OCI-LY7 (cell line): ENCODE measurements at regions not wholly inside any gene's neighbourhood (a gene's known extent, or its start where the extent isn't known, plus 50 kb on each side); places are given as distances from the start of the nearest gene placed in this dataset.

ENCODE experiments used
- BruUV-seq: library from RNA; stranded (reverse); fragments of 400-500 nt; replicated peaks from 2 replicates; lab custom pipeline; 2021; lab: Mats Ljungman, UMichigan
- CTCF ChIA-PET: fragments of 300-600 bp; sonication (Branson Sonifier 250); formaldehyde crosslinking; loops from one replicate; lab custom pipeline; 2022; ENCODE audit warnings: antibody characterized with exemption; ENCODE audit not compliant: unreplicated experiment; lab: Charles Lee
- POLR2A ChIA-PET: fragments of 300-600 bp; sonication (Branson Sonifier 250); formaldehyde crosslinking; loops from one replicate; lab custom pipeline; 2022; ENCODE audit warnings: antibody characterized with exemption; lab: Charles Lee
- DNase-seq: peaks from one replicate; pipeline ENCODE4 v3.0.0-alpha.2; 2015; ENCODE audit warnings: low spot score
- H2AFZ ChIP-seq: fragments of 200-600 bp; sonication (generic), shearing (Covaris generic); 2 replicates; pipeline ENCODE4 v1.6.1; 2014; ENCODE audit warnings: mild to moderate bottlenecking, antibody characterized with exemption, low read length, moderate library complexity
- H3K27ac ChIP-seq: fragments of 200-600 bp; sonication (generic); 2 replicates; pipeline ENCODE4 v1.5.1; 2014; ENCODE audit warnings: mixed run types, low read depth, mild to moderate bottlenecking, moderate library complexity, low read length, inconsistent platforms; ENCODE audit not compliant: poor library complexity, severe bottlenecking
- H3K36me3 ChIP-seq: fragments of 200-600 bp; sonication (generic); 2 replicates; pipeline ENCODE4 v1.6.1; 2014; ENCODE audit warnings: mild to moderate bottlenecking, antibody characterized with exemption, low read length, moderate library complexity, mixed read lengths; ENCODE audit not compliant: insufficient read depth
- H3K4me1 ChIP-seq: fragments of 200-600 bp; sonication (generic); 2 replicates; pipeline ENCODE4 v1.5.1; 2014; ENCODE audit warnings: mild to moderate bottlenecking, low read length; ENCODE audit not compliant: insufficient read depth, poor library complexity, severe bottlenecking
- H3K4me2 ChIP-seq: fragments of 200-600 bp; sonication (generic); 2 replicates; pipeline ENCODE4 v1.6.1; 2014; ENCODE audit warnings: mild to moderate bottlenecking, low read length
- H3K4me3 ChIP-seq: fragments of 200-600 bp; sonication (generic); 2 replicates; pipeline ENCODE4 v1.5.1; 2014; ENCODE audit warnings: mild to moderate bottlenecking, low read depth, low read length; ENCODE audit not compliant: poor library complexity, severe bottlenecking
- H3K79me2 ChIP-seq: fragments of 200-600 bp; sonication (generic); 2 replicates; pipeline ENCODE4 v1.6.1; 2016; ENCODE audit warnings: low read depth, mild to moderate bottlenecking, low read length, moderate library complexity, mixed read lengths; ENCODE audit not compliant: insufficient read depth
- H3K9me2 ChIP-seq: fragments of 200-600 bp; sonication (generic); 2 replicates; pipeline ENCODE4 v1.6.1; 2016; ENCODE audit warnings: mild to moderate bottlenecking, low read length, mixed read lengths; ENCODE audit not compliant: insufficient read depth
- H3K9me3 ChIP-seq: fragments of 200-600 bp; sonication (generic); 2 replicates; pipeline ENCODE4 v1.6.1; 2014; ENCODE audit warnings: mild to moderate bottlenecking, mixed run types, low read length, mixed read lengths
- H4K20me1 ChIP-seq: fragments of 200-600 bp; sonication (generic); 2 replicates; pipeline ENCODE4 v1.6.1; 2014; ENCODE audit warnings: mild to moderate bottlenecking, antibody characterized with exemption, low read length, moderate library complexity, mixed read lengths; ENCODE audit not compliant: insufficient read depth
- EZH2phosphoT487 ChIP-seq: fragments of 200-600 bp; sonication (generic); IDR thresholded peaks from 2 replicates; pipeline ENCODE4 v1.6.1; 2018; ENCODE audit warnings: low read depth, borderline replicate concordance, mild to moderate bottlenecking, mixed run types, antibody characterized with exemption, low read length, moderate library complexity, mixed read lengths
- intact Hi-C: fragments of 100-400 bp; cut with micrococcal nuclease; formaldehyde crosslinking; loops from one replicate; pipeline ENCODE4 v1.10.0; 2022; ENCODE audit not compliant: unreplicated experiment
- TF ChIP-seq, protein P1 (sequence below): fragments of 200-600 bp; sonication (generic); conservative IDR thresholded peaks from 2 replicates; pipeline ENCODE4 v1.5.1; 2014; ENCODE audit warnings: mild to moderate bottlenecking, antibody characterized with exemption, low read length, moderate library complexity, mixed read lengths

DNA sequence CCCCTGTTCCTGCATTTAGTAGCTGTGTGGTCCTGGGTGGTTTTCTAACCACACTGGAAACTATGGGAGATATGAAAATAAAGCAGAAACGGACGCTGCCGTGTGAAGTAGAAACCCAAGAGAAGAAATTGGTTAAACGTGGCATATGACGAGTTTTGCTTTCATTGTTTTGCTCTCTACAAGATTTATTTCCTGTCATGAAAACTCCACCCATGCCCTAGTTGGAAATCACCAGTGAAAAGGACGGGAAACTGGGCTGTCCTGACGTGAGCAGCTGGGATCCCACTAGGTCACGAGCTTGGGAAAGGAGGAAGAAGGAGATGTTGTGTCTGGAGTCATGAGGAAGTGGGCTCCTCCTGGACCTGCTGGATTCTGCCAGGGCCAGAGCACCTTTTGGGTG, 120.8 kb upstream of the GADD45A start:
- BruUV-seq, result no TSS peak
- intact Hi-C loops, result no loop called here

DNA sequence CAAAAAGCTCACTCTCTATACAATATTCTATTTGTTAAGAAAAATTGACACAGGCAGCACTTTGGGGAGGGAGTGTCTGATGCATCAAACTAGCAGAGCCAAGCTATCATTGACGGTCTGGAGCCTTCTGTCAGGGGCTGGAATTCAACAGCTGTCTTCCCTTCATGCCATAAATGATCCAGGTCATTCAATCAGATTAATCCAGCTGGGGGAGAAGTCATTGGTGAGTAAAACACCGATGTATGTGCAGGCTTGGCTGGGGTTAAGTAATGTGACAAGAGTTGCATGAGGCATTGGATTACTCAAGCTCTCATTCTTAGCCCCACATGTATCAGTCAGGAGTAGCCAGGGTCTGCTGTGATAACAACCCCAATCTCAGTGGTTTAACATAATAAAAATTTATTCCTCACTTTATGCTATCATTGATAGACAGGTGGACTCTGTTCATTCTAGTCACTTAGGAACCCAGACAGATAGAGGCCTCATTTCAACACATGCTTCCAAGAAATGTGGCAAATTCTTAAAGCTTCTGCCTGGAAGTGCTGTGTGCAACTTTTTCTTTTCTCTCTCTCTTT, 118.1 kb upstream of the GADD45A start:
- CTCF ChIA-PET, result interaction anchor here (0.6 kb wide), 1 partner anchor 118 kb away, joined by 3 read pairs; no protein-coding TSS in a partner anchor
- Histone ChIP-seq H3K9me2 (no peaks in the 10 kb centered on the region), H3K27ac (no peak overlapping the region), H3K36me3 (no peaks in the 10 kb centered on the region), H3K79me2 (no peaks in the 10 kb centered on the region), H4K20me1 (no peaks in the 10 kb centered on the region), H3K4me3 (no peak overlapping the region), H3K4me1 (peaks cover 1% of the 10 kb centered on the region), H3K4me2 (no peak overlapping the region), H2AFZ (no peak overlapping the region), H3K9me3 (no peaks in the 10 kb centered on the region)
- POLR2A ChIA-PET, result no interaction called here
- TF ChIP-seq, protein P1, sequence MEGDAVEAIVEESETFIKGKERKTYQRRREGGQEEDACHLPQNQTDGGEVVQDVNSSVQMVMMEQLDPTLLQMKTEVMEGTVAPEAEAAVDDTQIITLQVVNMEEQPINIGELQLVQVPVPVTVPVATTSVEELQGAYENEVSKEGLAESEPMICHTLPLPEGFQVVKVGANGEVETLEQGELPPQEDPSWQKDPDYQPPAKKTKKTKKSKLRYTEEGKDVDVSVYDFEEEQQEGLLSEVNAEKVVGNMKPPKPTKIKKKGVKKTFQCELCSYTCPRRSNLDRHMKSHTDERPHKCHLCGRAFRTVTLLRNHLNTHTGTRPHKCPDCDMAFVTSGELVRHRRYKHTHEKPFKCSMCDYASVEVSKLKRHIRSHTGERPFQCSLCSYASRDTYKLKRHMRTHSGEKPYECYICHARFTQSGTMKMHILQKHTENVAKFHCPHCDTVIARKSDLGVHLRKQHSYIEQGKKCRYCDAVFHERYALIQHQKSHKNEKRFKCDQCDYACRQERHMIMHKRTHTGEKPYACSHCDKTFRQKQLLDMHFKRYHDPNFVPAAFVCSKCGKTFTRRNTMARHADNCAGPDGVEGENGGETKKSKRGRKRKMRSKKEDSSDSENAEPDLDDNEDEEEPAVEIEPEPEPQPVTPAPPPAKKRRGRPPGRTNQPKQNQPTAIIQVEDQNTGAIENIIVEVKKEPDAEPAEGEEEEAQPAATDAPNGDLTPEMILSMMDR, result no peak
- no peak for TF ChIP-seq EZH2phosphoT487
- DNase-seq, result no peak
- intact Hi-C loops, result no loop called here
- no TSS peak for BruUV-seq

More for the DNA sequence above, 120.8 kb upstream of the GADD45A start:
- no peak overlapping the region for H3K4me3 ChIP-seq
- H2AFZ ChIP-seq, result no peak overlapping the region
- no peak overlapping the region for H3K27ac ChIP-seq
- no peaks in the 10 kb centered on the region for H3K9me2 ChIP-seq
- no peaks in the 10 kb centered on the region for H3K79me2 ChIP-seq
- H3K36me3 ChIP-seq, result no peaks in the 10 kb centered on the region
- TF ChIP-seq EZH2phosphoT487, result no peak
- TF ChIP-seq, protein P1, result no peak
- no peaks in the 10 kb centered on the region for H3K9me3 ChIP-seq
- ChIA-PET CTCF (no interaction called here), POLR2A (no interaction called here)
- peaks cover 4% of the 10 kb centered on the region for H3K4me1 ChIP-seq
- no peak for DNase-seq
- H3K4me2 ChIP-seq, result no peak overlapping the region
- H4K20me1 ChIP-seq, result no peaks in the 10 kb centered on the region

DNA sequence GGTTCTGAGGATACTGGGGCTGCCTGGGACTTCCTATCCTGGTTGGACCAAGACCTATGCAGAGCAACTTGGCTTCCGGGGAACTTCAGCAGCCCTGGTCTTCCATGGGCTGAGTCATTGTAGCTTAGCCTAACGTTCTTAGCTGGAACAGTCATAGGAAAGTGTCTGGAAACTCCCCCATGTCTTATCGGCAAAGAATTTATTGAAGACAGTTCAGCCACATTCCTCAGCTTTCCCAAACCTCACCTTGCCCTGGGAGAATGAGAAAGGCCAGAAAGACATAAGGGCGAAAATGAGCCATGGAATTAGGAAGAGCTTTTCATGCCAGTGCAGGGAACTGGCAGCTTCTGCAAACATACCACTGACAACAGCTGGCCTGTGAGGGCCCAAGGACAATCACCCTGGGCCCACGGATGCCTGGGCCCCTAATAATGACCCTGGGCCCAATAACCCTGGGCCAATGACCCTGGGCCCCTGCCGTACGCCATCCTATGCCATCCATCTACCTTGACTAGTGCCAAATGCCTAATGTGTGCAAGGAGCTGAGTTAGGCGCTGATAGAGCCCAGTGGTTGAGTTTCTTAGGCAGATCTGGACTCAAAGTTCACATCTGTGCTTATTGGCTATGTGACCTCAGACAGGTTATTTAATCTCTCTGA, 114.4 kb upstream of the GADD45A start:
- Histone ChIP-seq H3K4me3 (no peak overlapping the region), H3K4me2 (no peak overlapping the region), H2AFZ (no peak overlapping the region), H3K36me3 (no peaks in the 10 kb centered on the region), H4K20me1 (no peaks in the 10 kb centered on the region), H3K9me3 (no peaks in the 10 kb centered on the region), H3K27ac (no peak overlapping the region), H3K79me2 (no peaks in the 10 kb centered on the region), H3K4me1 (no peaks in the 10 kb centered on the region), H3K9me2 (no peaks in the 10 kb centered on the region)
- POLR2A ChIA-PET, result interaction anchor here (1.3 to 2.8 kb wide), 3 partner anchors 9 to 190 kb away, joined by 3 to 17 read pairs (median 4); no protein-coding TSS in a partner anchor
- CTCF ChIA-PET, result interaction anchor here (0.5 to 1.0 kb wide), 2 partner anchors 189 to 545 kb away, joined by 3 to 4 read pairs; no protein-coding TSS in a partner anchor
- no peak for TF ChIP-seq EZH2phosphoT487
- TF ChIP-seq, protein P1, result no peak
- no TSS peak for BruUV-seq
- intact Hi-C loops, result no loop called here
- DNase-seq, result no peak
